ENCODE measurements at regions not wholly inside any gene's neighbourhood (a gene's known extent, or its start where the extent isn't known, plus 50 kb on each side); places are given as distances from the start of the nearest gene placed in this dataset.
"Not testable (repeated sequence)": the region's sequence is repeated elsewhere in the genome, so short reads cannot be mapped to it uniquely, and the experiment has no call there.

DNA sequence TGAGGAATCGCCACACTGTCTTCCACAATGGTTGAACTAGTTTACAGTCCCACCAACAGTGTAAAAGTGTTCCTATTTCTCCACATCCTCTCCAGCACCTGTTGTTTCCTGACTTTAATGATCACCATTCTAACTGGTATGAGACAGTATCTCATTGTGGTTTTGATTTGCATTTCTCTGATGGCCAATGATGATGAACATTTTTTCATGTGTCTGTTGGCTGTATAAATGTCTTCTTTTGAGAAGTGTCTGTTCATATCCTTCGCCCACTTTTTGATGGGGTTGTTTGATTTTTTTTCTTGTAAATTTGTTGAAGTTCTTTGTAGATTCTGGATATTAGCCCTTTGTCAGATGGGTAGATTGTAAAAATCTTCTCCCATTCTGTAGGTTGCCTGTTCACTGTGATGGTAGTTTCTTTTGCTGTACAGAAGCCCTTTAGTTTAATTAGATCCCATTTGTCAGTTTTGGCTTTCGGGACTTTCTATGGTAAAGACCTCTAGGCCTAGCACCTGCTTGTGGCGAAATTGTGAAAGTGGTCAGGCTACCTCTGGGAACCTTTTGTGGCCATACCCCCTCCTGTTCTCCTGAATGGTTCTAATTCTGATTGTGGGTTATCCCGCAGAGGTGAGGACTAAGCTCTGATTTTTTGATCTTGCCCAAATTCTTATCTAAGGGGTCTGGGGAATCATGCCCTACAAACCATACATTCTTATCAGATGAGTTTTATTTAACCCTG is 99.9 kb upstream of the RNU6-1 start:
- H3K9ac ChIP-seq (ENCODE audit: low read length); H2BK12ac ChIP-seq (ENCODE audit: low read length in 2 of 2); H3K4me1 ChIP-seq (ENCODE audit: control insufficient read depth, insufficient read depth, low read depth, low read length); H3K9me3 ChIP-seq (ENCODE audit: control insufficient read depth, low read length); H2BK120ac ChIP-seq (ENCODE audit: low read depth, low read length); H3K18ac ChIP-seq (ENCODE audit: low read depth in 1 of 2, low read length in 2 of 2); H3K36me3 ChIP-seq (ENCODE audit: control insufficient read depth in 1 of 2, insufficient read depth in 2 of 2, low read depth in 1 of 2, low read length in 2 of 2); H3K14ac ChIP-seq (ENCODE audit: low read length in 2 of 2); H2BK5ac ChIP-seq (ENCODE audit: low read depth, low read length, poor library complexity, severe bottlenecking); H4K91ac ChIP-seq (ENCODE audit: low read length); H4K8ac ChIP-seq (ENCODE audit: low read length); H3K4me3 ChIP-seq (ENCODE audit: insufficient read depth in 1 of 2, low read depth in 1 of 2, low read length in 2 of 2); H3K23ac ChIP-seq (ENCODE audit: low read length in 2 of 2); H3K27ac ChIP-seq (ENCODE audit: low read length, poor library complexity, severe bottlenecking); H3K79me1 ChIP-seq (replicated peaks; ENCODE audit: low read length, poor library complexity, severe bottlenecking); DNase-seq; H2BK15ac ChIP-seq (ENCODE audit: low read depth, poor library complexity, severe bottlenecking); H3K4me2 ChIP-seq (ENCODE audit: low read length, poor library complexity, severe bottlenecking); H2AFZ ChIP-seq (ENCODE audit: low read depth, low read length); H3K4ac ChIP-seq (ENCODE audit: low read depth in 1 of 2, low read length in 2 of 2); H2AK5ac ChIP-seq (ENCODE audit: low read length, severe bottlenecking): not testable (repeated sequence)
- H3K27me3 ChIP-seq (ENCODE audit: control insufficient read depth in 1 of 2, insufficient read depth in 1 of 2, low read length in 2 of 2), result peaks cover 0 to 14% of the 10 kb centered on the region in 2 experiments
- WGBS, result 64% methylated on average over 4 of the region's 5 CpGs

GRCh38 chr15:67940324-67940719 is 100.5 kb upstream of the RNU6-1 start:
- no peak overlapping the region for H2BK12ac ChIP-seq (ENCODE audit: low read length in 2 of 2)
- H3K4me3 ChIP-seq (ENCODE audit: insufficient read depth in 1 of 2, low read depth in 1 of 2, low read length in 2 of 2), result no peak overlapping the region
- H3K18ac ChIP-seq (ENCODE audit: low read depth in 1 of 2, low read length in 2 of 2), result no peak overlapping the region
- WGBS, result 94% methylated on average over 1 of the region's 1 CpG
- H3K23ac ChIP-seq (ENCODE audit: low read length in 2 of 2), result no peak overlapping the region
- no peak overlapping the region for H3K4ac ChIP-seq (ENCODE audit: low read depth in 1 of 2, low read length in 2 of 2)
- no peak overlapping the region for H3K14ac ChIP-seq (ENCODE audit: low read length in 2 of 2)
- no peak overlapping the region for H4K91ac ChIP-seq (ENCODE audit: low read length)
- no peak overlapping the region for H3K9ac ChIP-seq (ENCODE audit: low read length)
- no peaks in the 10 kb centered on the region for H3K9me3 ChIP-seq (ENCODE audit: control insufficient read depth, low read length)
- no peak overlapping the region for H2BK5ac ChIP-seq (ENCODE audit: low read depth, low read length, poor library complexity, severe bottlenecking)
- H4K8ac ChIP-seq (ENCODE audit: low read length), result no peak overlapping the region
- H2BK15ac ChIP-seq (ENCODE audit: low read depth, poor library complexity, severe bottlenecking), result no peak overlapping the region
- DNase-seq, result no peak
- H3K79me1 ChIP-seq (replicated peaks; ENCODE audit: low read length, poor library complexity, severe bottlenecking), result no peaks in the 10 kb centered on the region
- no peak overlapping the region for H3K4me2 ChIP-seq (ENCODE audit: low read length, poor library complexity, severe bottlenecking)
- no peak overlapping the region for H2BK120ac ChIP-seq (ENCODE audit: low read depth, low read length)
- H3K27me3 ChIP-seq (ENCODE audit: control insufficient read depth in 1 of 2, insufficient read depth in 1 of 2, low read length in 2 of 2), result peaks cover 0 to 10% of the 10 kb centered on the region in 2 experiments
- H3K27ac ChIP-seq (ENCODE audit: low read length, poor library complexity, severe bottlenecking), result no peak overlapping the region
- no peak overlapping the region for H2AK5ac ChIP-seq (ENCODE audit: low read length, severe bottlenecking)
- peaks cover 2% of the 10 kb centered on the region for H3K4me1 ChIP-seq (ENCODE audit: control insufficient read depth, insufficient read depth, low read depth, low read length)
- H2AFZ ChIP-seq (ENCODE audit: low read depth, low read length), result no peak overlapping the region
- H3K36me3 ChIP-seq (ENCODE audit: control insufficient read depth in 1 of 2, insufficient read depth in 2 of 2, low read depth in 1 of 2, low read length in 2 of 2), result no peaks in the 10 kb centered on the region

DNA sequence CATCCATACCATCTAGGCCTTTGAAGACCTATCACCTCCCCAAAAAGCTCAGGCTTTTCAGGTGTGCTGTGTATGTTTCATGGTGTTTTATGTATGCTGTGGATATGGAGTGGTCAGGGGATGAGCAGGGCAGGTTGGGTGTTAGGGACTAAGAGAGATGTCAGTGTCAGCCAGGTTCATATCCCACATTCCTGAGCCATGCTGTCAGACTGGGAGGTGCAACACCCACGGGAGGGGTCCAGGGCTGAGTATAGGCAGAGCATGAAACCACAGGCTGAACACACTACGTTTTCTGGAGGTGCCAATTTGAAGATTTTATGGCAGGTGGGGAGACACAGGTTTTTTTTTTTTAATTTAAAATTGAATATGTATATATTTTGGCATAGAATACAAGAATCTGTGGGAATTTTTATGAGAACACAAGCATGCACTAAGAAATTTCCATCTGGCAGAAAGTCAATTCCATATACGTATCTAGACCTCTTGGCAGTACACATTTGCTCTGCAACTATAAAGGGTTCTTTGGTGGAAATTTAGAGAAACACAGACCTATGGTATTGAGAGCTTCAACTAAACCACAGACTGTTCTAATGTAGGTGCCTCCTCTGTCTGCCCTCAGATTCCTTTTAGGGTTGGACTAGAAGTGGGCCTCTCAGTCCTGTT is 101.9 kb upstream of the RNU6-1 start:
- no peak overlapping the region for H3K27ac ChIP-seq (ENCODE audit: low read length, poor library complexity, severe bottlenecking)
- no peak overlapping the region for H2BK12ac ChIP-seq (ENCODE audit: low read length in 2 of 2)
- H4K8ac ChIP-seq (ENCODE audit: low read length), result no peak overlapping the region
- no peaks in the 10 kb centered on the region for H3K79me1 ChIP-seq (replicated peaks; ENCODE audit: low read length, poor library complexity, severe bottlenecking)
- no peak overlapping the region for H3K9ac ChIP-seq (ENCODE audit: low read length)
- no peak overlapping the region for H3K4ac ChIP-seq (ENCODE audit: low read depth in 1 of 2, low read length in 2 of 2)
- no peak overlapping the region for H3K23ac ChIP-seq (ENCODE audit: low read length in 2 of 2)
- H2AFZ ChIP-seq (ENCODE audit: low read depth, low read length), result no peak overlapping the region
- H2BK5ac ChIP-seq (ENCODE audit: low read depth, low read length, poor library complexity, severe bottlenecking), result no peak overlapping the region
- H4K91ac ChIP-seq (ENCODE audit: low read length), result no peak overlapping the region
- no peaks in the 10 kb centered on the region for H3K9me3 ChIP-seq (ENCODE audit: control insufficient read depth, low read length)
- no peaks in the 10 kb centered on the region for H3K27me3 ChIP-seq (ENCODE audit: control insufficient read depth in 1 of 2, insufficient read depth in 1 of 2, low read length in 2 of 2)
- H3K18ac ChIP-seq (ENCODE audit: low read depth in 1 of 2, low read length in 2 of 2), result no peak overlapping the region
- H3K4me2 ChIP-seq (ENCODE audit: low read length, poor library complexity, severe bottlenecking), result no peak overlapping the region
- peak overlapping the region in 1 of 2 experiments; percentile 77 for H3K14ac ChIP-seq (ENCODE audit: low read length in 2 of 2)
- H3K4me1 ChIP-seq (ENCODE audit: control insufficient read depth, insufficient read depth, low read depth, low read length), result peaks cover 4% of the 10 kb centered on the region
- H2BK120ac ChIP-seq (ENCODE audit: low read depth, low read length), result no peak overlapping the region
- WGBS, result 42% methylated on average over 2 of the region's 3 CpGs
- no peak for DNase-seq
- H2AK5ac ChIP-seq (ENCODE audit: low read length, severe bottlenecking), result no peak overlapping the region
- no peak overlapping the region for H3K4me3 ChIP-seq (ENCODE audit: insufficient read depth in 1 of 2, low read depth in 1 of 2, low read length in 2 of 2)
- no peaks in the 10 kb centered on the region for H3K36me3 ChIP-seq (ENCODE audit: control insufficient read depth in 1 of 2, insufficient read depth in 2 of 2, low read depth in 1 of 2, low read length in 2 of 2)
- H2BK15ac ChIP-seq (ENCODE audit: low read depth, poor library complexity, severe bottlenecking), result no peak overlapping the region

DNA sequence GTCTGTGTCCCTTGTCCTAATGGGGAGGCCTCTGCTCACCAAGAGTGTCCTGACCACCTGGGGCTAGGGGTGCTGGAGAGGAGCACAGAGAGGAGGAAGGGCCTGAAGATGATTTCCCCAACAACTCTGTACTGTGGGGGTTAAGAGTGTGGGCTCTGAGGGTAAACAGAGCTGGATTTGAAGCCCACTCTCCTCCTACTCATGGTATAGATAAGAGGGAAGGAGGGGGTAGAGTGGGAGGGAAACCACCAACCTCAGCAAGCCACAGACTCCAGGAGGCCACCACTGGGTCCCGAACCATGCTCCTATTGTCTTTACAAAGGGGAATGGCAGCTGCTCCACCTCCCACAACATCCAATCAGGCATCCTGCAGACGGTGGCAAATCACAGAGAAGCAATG is 103.6 kb upstream of the RNU6-1 start:
- WGBS, result 92% methylated on average over 2 of the region's 2 CpGs
- Histone ChIP-seq H3K36me3 (ENCODE audit: control insufficient read depth in 1 of 2, insufficient read depth in 2 of 2, low read depth in 1 of 2, low read length in 2 of 2) (no peaks in the 10 kb centered on the region), H3K14ac (ENCODE audit: low read length in 2 of 2) (no peak overlapping the region), H3K4me1 (ENCODE audit: control insufficient read depth, insufficient read depth, low read depth, low read length) (peaks cover 4% of the 10 kb centered on the region), H3K9me3 (ENCODE audit: control insufficient read depth, low read length) (no peaks in the 10 kb centered on the region), H3K23ac (ENCODE audit: low read length in 2 of 2) (no peak overlapping the region), H4K8ac (ENCODE audit: low read length) (peak overlapping the region; percentile 36), H2BK5ac (ENCODE audit: low read depth, low read length, poor library complexity, severe bottlenecking) (no peak overlapping the region), H3K4me2 (ENCODE audit: low read length, poor library complexity, severe bottlenecking) (no peak overlapping the region), H3K9ac (ENCODE audit: low read length) (no peak overlapping the region), H2BK12ac (ENCODE audit: low read length in 2 of 2) (peak overlapping the region in 1 of 2 experiments; percentile 11), H3K27me3 (ENCODE audit: control insufficient read depth in 1 of 2, insufficient read depth in 1 of 2, low read length in 2 of 2) (no peaks in the 10 kb centered on the region), H3K79me1 (replicated peaks; ENCODE audit: low read length, poor library complexity, severe bottlenecking) (no peaks in the 10 kb centered on the region), H2BK120ac (ENCODE audit: low read depth, low read length) (no peak overlapping the region), H2BK15ac (ENCODE audit: low read depth, poor library complexity, severe bottlenecking) (no peak overlapping the region), H2AFZ (ENCODE audit: low read depth, low read length) (no peak overlapping the region), H3K18ac (ENCODE audit: low read depth in 1 of 2, low read length in 2 of 2) (no peak overlapping the region), H3K4me3 (ENCODE audit: insufficient read depth in 1 of 2, low read depth in 1 of 2, low read length in 2 of 2) (no peak overlapping the region), H4K91ac (ENCODE audit: low read length) (no peak overlapping the region), H2AK5ac (ENCODE audit: low read length, severe bottlenecking) (no peak overlapping the region), H3K4ac (ENCODE audit: low read depth in 1 of 2, low read length in 2 of 2) (no peak overlapping the region), H3K27ac (ENCODE audit: low read length, poor library complexity, severe bottlenecking) (no peak overlapping the region)
- DNase-seq, result no peak

Measured in mesenchymal stem cell (in vitro differentiated cells and primary cell).